ENCODE measurements at regions not wholly inside any gene's neighbourhood (a gene's known extent, or its start where the extent isn't known, plus 50 kb on each side); places are given as distances from the start of the nearest gene placed in this dataset.

DNA sequence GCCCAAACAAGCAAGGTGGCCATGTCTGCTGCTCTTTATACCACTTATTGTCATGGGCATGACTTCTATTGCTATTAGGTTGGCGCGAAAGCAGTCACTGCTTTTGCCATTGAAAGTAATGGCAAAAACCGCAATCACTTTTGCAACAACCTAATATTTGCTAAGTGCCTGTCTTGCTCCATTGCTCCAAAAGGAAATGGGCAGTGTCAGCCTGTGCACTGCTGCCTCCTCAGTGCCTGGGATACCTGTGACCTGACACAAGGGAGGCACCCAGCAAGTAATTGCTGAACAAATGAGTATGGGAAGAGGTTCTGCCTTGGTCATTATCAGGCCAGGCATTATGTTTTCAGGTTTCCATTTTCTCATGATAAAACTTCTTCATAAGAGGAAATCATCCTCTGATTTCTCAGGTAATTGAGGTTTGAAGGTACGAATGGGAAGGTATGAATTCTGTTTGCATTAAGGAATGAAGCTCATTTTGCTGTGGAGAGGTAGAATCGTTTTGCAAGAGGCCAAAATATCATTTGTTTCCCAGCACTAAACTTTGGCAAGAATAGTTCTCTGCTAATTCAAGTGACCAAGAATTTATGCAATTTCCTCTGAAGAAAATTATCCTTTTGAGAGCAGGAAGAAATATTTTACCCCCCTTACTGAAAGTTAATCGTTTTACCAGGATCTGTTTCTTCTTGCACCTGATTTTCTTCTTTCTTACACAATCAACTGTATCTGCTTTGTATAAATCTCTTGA is 128.4 kb upstream of the SPRY2 start (continued):
- TF ChIP-seq, protein P1, sequence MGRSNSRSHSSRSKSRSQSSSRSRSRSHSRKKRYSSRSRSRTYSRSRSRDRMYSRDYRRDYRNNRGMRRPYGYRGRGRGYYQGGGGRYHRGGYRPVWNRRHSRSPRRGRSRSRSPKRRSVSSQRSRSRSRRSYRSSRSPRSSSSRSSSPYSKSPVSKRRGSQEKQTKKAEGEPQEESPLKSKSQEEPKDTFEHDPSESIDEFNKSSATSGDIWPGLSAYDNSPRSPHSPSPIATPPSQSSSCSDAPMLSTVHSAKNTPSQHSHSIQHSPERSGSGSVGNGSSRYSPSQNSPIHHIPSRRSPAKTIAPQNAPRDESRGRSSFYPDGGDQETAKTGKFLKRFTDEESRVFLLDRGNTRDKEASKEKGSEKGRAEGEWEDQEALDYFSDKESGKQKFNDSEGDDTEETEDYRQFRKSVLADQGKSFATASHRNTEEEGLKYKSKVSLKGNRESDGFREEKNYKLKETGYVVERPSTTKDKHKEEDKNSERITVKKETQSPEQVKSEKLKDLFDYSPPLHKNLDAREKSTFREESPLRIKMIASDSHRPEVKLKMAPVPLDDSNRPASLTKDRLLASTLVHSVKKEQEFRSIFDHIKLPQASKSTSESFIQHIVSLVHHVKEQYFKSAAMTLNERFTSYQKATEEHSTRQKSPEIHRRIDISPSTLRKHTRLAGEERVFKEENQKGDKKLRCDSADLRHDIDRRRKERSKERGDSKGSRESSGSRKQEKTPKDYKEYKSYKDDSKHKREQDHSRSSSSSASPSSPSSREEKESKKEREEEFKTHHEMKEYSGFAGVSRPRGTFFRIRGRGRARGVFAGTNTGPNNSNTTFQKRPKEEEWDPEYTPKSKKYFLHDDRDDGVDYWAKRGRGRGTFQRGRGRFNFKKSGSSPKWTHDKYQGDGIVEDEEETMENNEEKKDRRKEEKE (IDR thresholded peaks at IDR 0.05): no peak

DNA sequence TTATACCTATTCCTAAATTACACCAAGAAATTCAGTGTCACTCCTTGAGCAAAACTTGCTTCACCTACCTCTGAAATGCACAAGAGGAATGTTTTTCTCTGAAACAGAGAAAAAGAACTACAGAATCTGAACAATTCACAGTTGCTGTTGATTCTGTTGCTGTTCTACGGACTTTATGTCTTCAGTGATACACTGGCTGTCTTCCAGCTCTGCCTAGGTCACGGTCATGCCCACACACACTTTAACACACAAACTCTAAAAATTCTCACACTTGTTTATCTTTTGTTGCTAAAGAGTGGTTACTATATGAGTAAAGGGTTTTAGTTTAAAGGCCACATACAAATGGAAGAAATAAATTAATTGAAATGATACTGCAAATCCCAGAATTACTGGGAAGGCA is 124.4 kb upstream of the SPRY2 start:
- no peak for DNase-seq (ENCODE audit: low read depth, low spot score)
- TF ChIP-seq TCF3 (IDR thresholded peaks at IDR 0.05; ENCODE audit: borderline replicate concordance, insufficient read depth, low read depth, low read length) (no peak), HDAC2 (IDR thresholded peaks at IDR 0.05) (no peak), STAT3 (IDR thresholded peaks at IDR 0.05; ENCODE audit: low read depth, low read length) (no peak)
- TF ChIP-seq, protein P1 (IDR thresholded peaks at IDR 0.05): no peak
- ChIA-PET POLR2A (interaction anchor here (1.1 kb wide), 1 partner anchor 65 kb away, joined by 3 read pairs; no protein-coding TSS in a partner anchor), SMC1A (ENCODE audit: uncharacterized antibody, unreplicated experiment) (interaction anchor here (1.0 to 34.7 kb wide), 5 partner anchors 10 to 122 kb away, joined by 3 to 707 read pairs (median 5); no protein-coding TSS in a partner anchor), RAD21 (ENCODE audit: unreplicated experiment) (interaction anchor here (1.1 to 1.5 kb wide), 2 partner anchors 11 to 12 kb away, joined by 3 to 6 read pairs; no protein-coding TSS in a partner anchor), CTCF (interaction anchor here (0.9 kb wide), 1 partner anchor 11 kb away, joined by 3 read pairs; no protein-coding TSS in a partner anchor)
- no peak overlapping the region for H2AFZ ChIP-seq (ENCODE audit: control insufficient read depth, low read depth, low read length)
- H4K20me1 ChIP-seq (ENCODE audit: control insufficient read depth, insufficient read depth): no peaks in the 10 kb centered on the region
- no TSS peak for BruUV-seq (replicated peaks)
- no peak for FAIRE-seq
- no peaks in the 10 kb centered on the region for H3K9me3 ChIP-seq (replicated peaks; ENCODE audit: control insufficient read depth, insufficient read depth, low read length)
- no peak for ATAC-seq
- no peak overlapping the region for H3K4me2 ChIP-seq (ENCODE audit: control insufficient read depth, insufficient read depth)
- H3K27me3 ChIP-seq (replicated peaks in 1 of 2; ENCODE audit: control insufficient read depth in 2 of 2, insufficient read depth in 2 of 2, low read length in 1 of 2): no peaks in the 10 kb centered on the region
- no peaks in the 10 kb centered on the region for H3K79me2 ChIP-seq (ENCODE audit: control insufficient read depth, insufficient read depth, low read length)
- no peaks in the 10 kb centered on the region for H3K4me1 ChIP-seq (ENCODE audit: control insufficient read depth, insufficient read depth, low read length)
- no peak overlapping the region for H3K9ac ChIP-seq (ENCODE audit: control insufficient read depth, insufficient read depth, low read length)
- in situ Hi-C loops (cut with MboI) (no loop called here), intact Hi-C loops (cut with micrococcal nuclease; ENCODE audit: unreplicated experiment) (no loop called here)
- 0% methylated on average over 2 of the region's 2 CpGs for WGBS (ENCODE audit: insufficient coverage, insufficient replicate concordance, low lambda C conversion rate, missing lambda C conversion rate)
- no peaks in the 10 kb centered on the region for H3K36me3 ChIP-seq (ENCODE audit: control insufficient read depth in 2 of 2, insufficient read depth in 2 of 2, low read length in 1 of 2)
- no peak overlapping the region for H3K27ac ChIP-seq (ENCODE audit: control insufficient read depth, insufficient read depth)
- no peak overlapping the region for H3K4me3 ChIP-seq

All from GM12878 (cell line).